ENCODE measurements at regions not wholly inside any gene's neighbourhood (a gene's known extent, or its start where the extent isn't known, plus 50 kb on each side); places are given as distances from the start of the nearest gene placed in this dataset.
"Not testable (repeated sequence)": the region's sequence is repeated elsewhere in the genome, so short reads cannot be mapped to it uniquely, and the experiment has no call there.

DNA sequence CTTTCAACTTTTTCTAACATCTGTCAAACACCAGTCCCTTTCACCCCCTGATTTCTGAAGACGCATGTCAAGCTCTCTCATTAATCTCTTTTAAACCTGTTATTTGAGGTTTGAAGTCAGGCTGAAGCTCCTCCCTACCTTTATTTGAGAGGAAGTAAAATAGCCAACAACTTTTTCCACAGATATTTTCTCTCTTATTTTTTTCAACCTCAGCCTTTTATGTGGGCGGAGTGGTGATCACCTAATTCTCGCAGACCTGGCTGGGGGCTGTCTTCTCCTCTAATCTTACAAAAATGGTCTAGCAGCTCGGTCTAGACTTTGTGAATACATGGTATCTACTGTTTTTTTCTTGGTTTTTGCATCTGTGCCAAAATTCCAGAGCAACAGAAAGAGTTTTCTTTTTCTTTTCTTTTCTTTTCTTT lies 395.7 kb upstream of the ACTBL2 start:
- TF ChIP-seq, protein P1, sequence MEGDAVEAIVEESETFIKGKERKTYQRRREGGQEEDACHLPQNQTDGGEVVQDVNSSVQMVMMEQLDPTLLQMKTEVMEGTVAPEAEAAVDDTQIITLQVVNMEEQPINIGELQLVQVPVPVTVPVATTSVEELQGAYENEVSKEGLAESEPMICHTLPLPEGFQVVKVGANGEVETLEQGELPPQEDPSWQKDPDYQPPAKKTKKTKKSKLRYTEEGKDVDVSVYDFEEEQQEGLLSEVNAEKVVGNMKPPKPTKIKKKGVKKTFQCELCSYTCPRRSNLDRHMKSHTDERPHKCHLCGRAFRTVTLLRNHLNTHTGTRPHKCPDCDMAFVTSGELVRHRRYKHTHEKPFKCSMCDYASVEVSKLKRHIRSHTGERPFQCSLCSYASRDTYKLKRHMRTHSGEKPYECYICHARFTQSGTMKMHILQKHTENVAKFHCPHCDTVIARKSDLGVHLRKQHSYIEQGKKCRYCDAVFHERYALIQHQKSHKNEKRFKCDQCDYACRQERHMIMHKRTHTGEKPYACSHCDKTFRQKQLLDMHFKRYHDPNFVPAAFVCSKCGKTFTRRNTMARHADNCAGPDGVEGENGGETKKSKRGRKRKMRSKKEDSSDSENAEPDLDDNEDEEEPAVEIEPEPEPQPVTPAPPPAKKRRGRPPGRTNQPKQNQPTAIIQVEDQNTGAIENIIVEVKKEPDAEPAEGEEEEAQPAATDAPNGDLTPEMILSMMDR (IDR thresholded peaks at IDR 0.05; ENCODE audit: borderline replicate concordance, extremely low read depth, low read length, poor library complexity, severe bottlenecking) = no peak
- TF ChIP-seq EZH2 (IDR thresholded peaks at IDR 0.05; ENCODE audit: borderline replicate concordance, low read depth, low read length, severe bottlenecking) = no peak
- no peak for ATAC-seq (ENCODE audit: insufficient read depth, low read depth)
- peaks cover 5% of the 10 kb centered on the region for H3K27me3 ChIP-seq (ENCODE audit: insufficient read depth, low read length, poor library complexity)
- no peak for DNase-seq
- no peak overlapping the region for H3K27ac ChIP-seq (ENCODE audit: low read length)
- no peaks in the 10 kb centered on the region for H3K36me3 ChIP-seq (ENCODE audit: insufficient read depth, low read length)
- no peak overlapping the region for H2AFZ ChIP-seq (ENCODE audit: low read depth, low read length)
- no peak overlapping the region for H3K4me3 ChIP-seq (ENCODE audit: low read depth in 1 of 2, low read length in 2 of 2)
- H3K79me2 ChIP-seq (ENCODE audit: insufficient read depth, low read length) = no peaks in the 10 kb centered on the region
- H3K4me2 ChIP-seq (ENCODE audit: insufficient read depth, low read length) = no peak overlapping the region
- no peaks in the 10 kb centered on the region for H4K20me1 ChIP-seq (ENCODE audit: insufficient read depth, low read length)
- H3K9me3 ChIP-seq (ENCODE audit: insufficient read depth, low read length, severe bottlenecking) = no peaks in the 10 kb centered on the region
- no peak overlapping the region for H3K9ac ChIP-seq (ENCODE audit: low read depth, low read length)
- H3K4me1 ChIP-seq (ENCODE audit: insufficient read depth, low read length) = peaks cover 9% of the 10 kb centered on the region

DNA sequence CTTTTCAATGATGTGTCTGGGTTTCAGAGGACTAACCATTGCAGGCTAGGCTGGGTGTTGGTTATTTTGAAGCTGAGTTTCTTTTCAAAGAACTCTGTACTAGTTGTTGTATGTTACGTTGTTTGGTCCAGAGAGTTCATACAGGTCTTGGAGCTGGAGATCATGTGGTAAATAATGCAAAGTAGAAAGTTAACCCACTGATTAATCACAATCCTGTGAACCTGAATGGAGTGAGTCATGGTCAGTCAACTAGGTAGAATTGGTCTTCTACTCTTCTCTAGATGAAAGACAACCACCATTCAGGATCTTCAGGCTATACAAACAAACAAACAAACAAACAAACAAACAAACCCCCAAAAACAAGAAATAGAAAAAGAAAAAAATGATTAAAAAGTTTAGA lies 388.9 kb upstream of the ACTBL2 start:
- no peak for ATAC-seq (ENCODE audit: insufficient read depth, low read depth)

DNA sequence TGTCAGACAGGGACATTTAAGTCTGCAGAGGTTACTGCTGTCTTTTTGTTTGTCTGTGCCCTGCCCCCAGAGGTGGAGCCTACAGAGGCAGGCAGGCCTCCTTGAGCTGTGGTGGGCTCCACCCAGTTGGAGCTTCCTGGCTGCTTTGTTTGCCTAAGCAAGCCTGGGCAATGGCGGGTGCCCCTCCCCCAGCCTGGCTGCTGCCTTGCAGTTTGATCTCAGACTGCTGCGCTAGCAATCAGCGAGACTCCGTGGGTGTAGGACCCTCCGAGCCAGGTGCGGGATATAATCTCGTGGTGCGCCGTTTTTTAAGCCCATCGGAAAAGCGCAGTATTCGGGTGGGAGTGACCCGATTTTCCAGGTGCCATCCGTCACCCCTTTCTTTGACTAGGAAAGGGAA lies 387.7 kb upstream of the ACTBL2 start:
- not testable (repeated sequence) for H3K9ac ChIP-seq (ENCODE audit: low read depth, low read length); H3K36me3 ChIP-seq (ENCODE audit: insufficient read depth, low read length); H3K4me2 ChIP-seq (ENCODE audit: insufficient read depth, low read length); H2AFZ ChIP-seq (ENCODE audit: low read depth, low read length); H4K20me1 ChIP-seq (ENCODE audit: insufficient read depth, low read length); H3K9me3 ChIP-seq (ENCODE audit: insufficient read depth, low read length, severe bottlenecking); H3K79me2 ChIP-seq (ENCODE audit: insufficient read depth, low read length); ATAC-seq (ENCODE audit: insufficient read depth, low read depth); H3K27me3 ChIP-seq (ENCODE audit: insufficient read depth, low read length, poor library complexity); H3K4me3 ChIP-seq (ENCODE audit: low read depth in 1 of 2, low read length in 2 of 2); H3K27ac ChIP-seq (ENCODE audit: low read length); H3K4me1 ChIP-seq (ENCODE audit: insufficient read depth, low read length)
- peak; percentile 18 for DNase-seq

More for the DNA sequence above, 388.9 kb upstream of the ACTBL2 start:
- Histone ChIP-seq H3K27ac (ENCODE audit: low read length) (no peak overlapping the region), H3K4me3 (ENCODE audit: low read depth in 1 of 2, low read length in 2 of 2) (no peak overlapping the region), H3K36me3 (ENCODE audit: insufficient read depth, low read length) (no peaks in the 10 kb centered on the region), H3K9ac (ENCODE audit: low read depth, low read length) (no peak overlapping the region), H3K9me3 (ENCODE audit: insufficient read depth, low read length, severe bottlenecking) (no peaks in the 10 kb centered on the region), H4K20me1 (ENCODE audit: insufficient read depth, low read length) (no peaks in the 10 kb centered on the region), H2AFZ (ENCODE audit: low read depth, low read length) (no peak overlapping the region), H3K4me2 (ENCODE audit: insufficient read depth, low read length) (no peak overlapping the region), H3K27me3 (ENCODE audit: insufficient read depth, low read length, poor library complexity) (no peaks in the 10 kb centered on the region), H3K4me1 (ENCODE audit: insufficient read depth, low read length) (no peaks in the 10 kb centered on the region), H3K79me2 (ENCODE audit: insufficient read depth, low read length) (no peaks in the 10 kb centered on the region)
- TF ChIP-seq EZH2 (IDR thresholded peaks at IDR 0.05; ENCODE audit: borderline replicate concordance, low read depth, low read length, severe bottlenecking) = no peak
- TF ChIP-seq, protein P1 (IDR thresholded peaks at IDR 0.05; ENCODE audit: borderline replicate concordance, extremely low read depth, low read length, poor library complexity, severe bottlenecking) = no peak
- DNase-seq = no peak

DNA sequence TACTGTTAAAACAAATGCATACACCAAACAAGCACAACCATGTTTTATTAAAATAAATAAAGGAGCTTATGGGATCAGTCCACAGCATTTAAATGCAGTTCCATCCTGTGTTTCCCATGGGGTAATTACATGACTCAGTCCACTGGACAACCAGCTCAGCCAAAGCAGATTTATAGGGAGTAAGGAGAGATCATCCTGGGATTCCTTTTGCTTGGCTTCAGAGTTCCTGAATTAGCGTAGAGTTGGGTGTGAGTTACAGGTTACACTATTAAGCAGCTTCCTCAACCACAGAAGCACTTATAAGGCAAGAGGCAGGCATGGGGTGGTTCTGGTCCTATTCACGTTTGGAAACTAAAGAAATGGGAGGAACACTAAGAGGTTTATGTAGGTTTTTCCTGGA lies 381.1 kb upstream of the ACTBL2 start:
- Histone ChIP-seq H3K27me3 (ENCODE audit: insufficient read depth, low read length, poor library complexity) (peaks cover 3% of the 10 kb centered on the region), H4K20me1 (ENCODE audit: insufficient read depth, low read length) (no peaks in the 10 kb centered on the region), H3K79me2 (ENCODE audit: insufficient read depth, low read length) (no peaks in the 10 kb centered on the region), H3K4me3 (ENCODE audit: low read depth in 1 of 2, low read length in 2 of 2) (no peak overlapping the region), H3K4me1 (ENCODE audit: insufficient read depth, low read length) (no peaks in the 10 kb centered on the region), H3K9ac (ENCODE audit: low read depth, low read length) (no peak overlapping the region), H3K36me3 (ENCODE audit: insufficient read depth, low read length) (no peaks in the 10 kb centered on the region), H2AFZ (ENCODE audit: low read depth, low read length) (no peak overlapping the region), H3K27ac (ENCODE audit: low read length) (no peak overlapping the region), H3K9me3 (ENCODE audit: insufficient read depth, low read length, severe bottlenecking) (no peaks in the 10 kb centered on the region), H3K4me2 (ENCODE audit: insufficient read depth, low read length) (no peak overlapping the region)
- no peak for TF ChIP-seq EZH2 (IDR thresholded peaks at IDR 0.05; ENCODE audit: borderline replicate concordance, low read depth, low read length, severe bottlenecking)
- TF ChIP-seq, protein P1 (IDR thresholded peaks at IDR 0.05; ENCODE audit: borderline replicate concordance, extremely low read depth, low read length, poor library complexity, severe bottlenecking) = no peak
- ATAC-seq (ENCODE audit: insufficient read depth, low read depth) (no peak), DNase-seq (no peak)
